Astrocyte (in vitro differentiated cells and primary cell): ENCODE measurements at regions not wholly inside any gene's neighbourhood (a gene's known extent, or its start where the extent isn't known, plus 50 kb on each side); places are given as distances from the start of the nearest gene placed in this dataset.
"Not testable (repeated sequence)": the region's sequence is repeated elsewhere in the genome, so short reads cannot be mapped to it uniquely, and the experiment has no call there.

ENCODE experiments used
- CTCF ChIP-seq: IDR thresholded peaks from 2 replicates; pipeline ENCODE4 v1.5.1; 2011; ENCODE audit warnings: low read depth, mild to moderate bottlenecking, inconsistent platforms, low read length, moderate library complexity; ENCODE audit not compliant: insufficient read depth
- EZH2 ChIP-seq: IDR thresholded peaks from 2 replicates; pipeline ENCODE4 v1.6.1; 2012; ENCODE audit warnings: mild to moderate bottlenecking, low read length, inconsistent platforms; ENCODE audit not compliant: insufficient read depth

GRCh38 chr2:163913532-163913944 lies 177.7 kb upstream of the FIGN start:
- not testable (repeated sequence) for TF ChIP-seq CTCF, EZH2
